ENCODE measurements at regions not wholly inside any gene's neighbourhood (a gene's known extent, or its start where the extent isn't known, plus 50 kb on each side); places are given as distances from the start of the nearest gene placed in this dataset.

DNA sequence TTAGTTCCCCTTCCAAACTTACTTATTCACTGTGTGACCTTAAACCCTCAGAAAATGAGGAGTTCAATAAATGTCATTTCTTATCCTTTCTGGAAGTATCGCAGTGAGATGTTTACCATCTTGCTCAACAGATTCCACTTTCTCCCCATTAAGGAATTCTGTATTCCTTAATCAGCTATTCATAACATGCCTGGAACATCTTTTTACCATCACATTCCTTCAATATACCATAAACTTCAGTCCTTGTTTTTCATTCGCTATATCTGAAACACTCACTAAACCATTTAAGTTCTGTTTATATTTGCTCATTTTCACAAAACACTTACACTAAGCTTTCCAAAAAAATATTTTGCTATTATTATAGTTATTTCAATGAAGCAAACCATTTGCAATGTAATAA is 1158.6 kb downstream of the CDH12 start:
- no peak for DNase-seq
- TF ChIP-seq, protein P1, sequence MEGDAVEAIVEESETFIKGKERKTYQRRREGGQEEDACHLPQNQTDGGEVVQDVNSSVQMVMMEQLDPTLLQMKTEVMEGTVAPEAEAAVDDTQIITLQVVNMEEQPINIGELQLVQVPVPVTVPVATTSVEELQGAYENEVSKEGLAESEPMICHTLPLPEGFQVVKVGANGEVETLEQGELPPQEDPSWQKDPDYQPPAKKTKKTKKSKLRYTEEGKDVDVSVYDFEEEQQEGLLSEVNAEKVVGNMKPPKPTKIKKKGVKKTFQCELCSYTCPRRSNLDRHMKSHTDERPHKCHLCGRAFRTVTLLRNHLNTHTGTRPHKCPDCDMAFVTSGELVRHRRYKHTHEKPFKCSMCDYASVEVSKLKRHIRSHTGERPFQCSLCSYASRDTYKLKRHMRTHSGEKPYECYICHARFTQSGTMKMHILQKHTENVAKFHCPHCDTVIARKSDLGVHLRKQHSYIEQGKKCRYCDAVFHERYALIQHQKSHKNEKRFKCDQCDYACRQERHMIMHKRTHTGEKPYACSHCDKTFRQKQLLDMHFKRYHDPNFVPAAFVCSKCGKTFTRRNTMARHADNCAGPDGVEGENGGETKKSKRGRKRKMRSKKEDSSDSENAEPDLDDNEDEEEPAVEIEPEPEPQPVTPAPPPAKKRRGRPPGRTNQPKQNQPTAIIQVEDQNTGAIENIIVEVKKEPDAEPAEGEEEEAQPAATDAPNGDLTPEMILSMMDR (IDR thresholded peaks at IDR 0.05), result no peak
- no peak overlapping the region for H3K4me3 Mint-ChIP-seq
- peaks cover 4% of the 10 kb centered on the region for H3K27me3 Mint-ChIP-seq (ENCODE audit: low read depth, poor library complexity)
- H3K9me3 Mint-ChIP-seq, result peaks cover 10% of the 10 kb centered on the region
- H3K4me1 Mint-ChIP-seq, result peaks cover 4% of the 10 kb centered on the region
- no peaks in the 10 kb centered on the region for H3K36me3 Mint-ChIP-seq (ENCODE audit: low read depth)
- H3K27ac Mint-ChIP-seq, result no peak overlapping the region

DNA sequence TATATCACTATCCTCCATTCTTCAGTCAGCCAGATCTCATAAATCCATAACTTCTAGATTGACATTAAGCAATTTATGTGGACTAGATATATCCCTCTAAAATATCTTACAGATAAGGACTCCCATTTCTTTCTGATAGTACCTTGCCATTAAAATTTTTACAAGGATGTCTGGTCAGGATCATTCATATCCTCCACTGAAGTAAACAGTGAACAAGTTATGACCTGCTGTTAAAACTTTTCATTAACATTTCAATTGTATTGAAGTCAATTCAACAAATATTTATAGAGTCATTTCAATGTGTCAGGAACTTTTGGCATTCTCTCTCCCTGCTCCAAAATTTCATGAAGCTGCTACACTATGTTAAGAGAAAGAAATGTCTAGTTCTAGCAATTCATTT is 1159.6 kb downstream of the CDH12 start:
- H3K27ac Mint-ChIP-seq, result no peak overlapping the region
- DNase-seq, result no peak
- no peak overlapping the region for H3K4me3 Mint-ChIP-seq
- H3K4me1 Mint-ChIP-seq, result peaks cover 9% of the 10 kb centered on the region
- no peaks in the 10 kb centered on the region for H3K36me3 Mint-ChIP-seq (ENCODE audit: low read depth)
- TF ChIP-seq, protein P1 (IDR thresholded peaks at IDR 0.05), result no peak
- peaks cover 8% of the 10 kb centered on the region for H3K27me3 Mint-ChIP-seq (ENCODE audit: low read depth, poor library complexity)
- peaks cover 10% of the 10 kb centered on the region for H3K9me3 Mint-ChIP-seq

GRCh38 chr5:21689587-21689986 is 1163.6 kb downstream of the CDH12 start:
- Mint-ChIP-seq H3K4me1 (peaks cover 9% of the 10 kb centered on the region), H3K27me3 (ENCODE audit: low read depth, poor library complexity) (peaks cover 6% of the 10 kb centered on the region), H3K4me3 (no peak overlapping the region), H3K27ac (no peak overlapping the region), H3K36me3 (ENCODE audit: low read depth) (no peaks in the 10 kb centered on the region), H3K9me3 (no peaks in the 10 kb centered on the region)
- TF ChIP-seq, protein P1 (IDR thresholded peaks at IDR 0.05), result no peak
- no peak for DNase-seq

DNA sequence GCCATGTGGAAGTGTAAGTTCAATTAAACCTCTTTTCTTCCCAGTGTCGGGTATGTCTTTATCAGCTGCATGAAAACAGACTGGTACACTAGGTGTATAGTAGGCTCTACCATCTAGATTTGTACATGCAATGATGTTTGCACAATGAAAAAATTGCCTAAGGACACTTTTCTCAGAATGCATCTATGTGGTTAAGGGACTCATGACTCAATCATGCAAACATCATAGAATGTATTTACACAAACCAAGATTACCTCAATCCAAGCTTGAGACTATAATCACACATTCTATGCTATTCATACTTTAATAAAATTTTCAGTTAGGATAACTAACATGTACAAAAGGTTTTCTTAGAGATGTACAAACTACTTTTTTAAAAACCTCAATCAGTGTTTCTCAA is 1164.5 kb downstream of the CDH12 start:
- Mint-ChIP-seq H3K4me1 (peaks cover 9% of the 10 kb centered on the region), H3K4me3 (no peak overlapping the region), H3K27me3 (ENCODE audit: low read depth, poor library complexity) (peaks cover 6% of the 10 kb centered on the region), H3K27ac (peak overlapping the region; percentile 15), H3K9me3 (no peaks in the 10 kb centered on the region), H3K36me3 (ENCODE audit: low read depth) (no peaks in the 10 kb centered on the region)
- TF ChIP-seq, protein P1 (IDR thresholded peaks at IDR 0.05), result no peak
- DNase-seq, result no peak

GRCh38 chr5:21687621-21688020 is 1165.5 kb downstream of the CDH12 start:
- Mint-ChIP-seq H3K36me3 (ENCODE audit: low read depth) (no peaks in the 10 kb centered on the region), H3K9me3 (no peaks in the 10 kb centered on the region), H3K4me1 (peaks cover 9% of the 10 kb centered on the region), H3K4me3 (no peak overlapping the region), H3K27me3 (ENCODE audit: low read depth, poor library complexity) (peaks cover 6% of the 10 kb centered on the region), H3K27ac (no peak overlapping the region)
- no peak for DNase-seq
- TF ChIP-seq, protein P1 (IDR thresholded peaks at IDR 0.05), result no peak

- Mint-ChIP-seq H3K36me3 (ENCODE audit: low read depth) (no peaks in the 10 kb centered on the region), H3K4me3 (no peak overlapping the region), H3K9me3 (no peaks in the 10 kb centered on the region), H3K4me1 (peaks cover 9% of the 10 kb centered on the region), H3K27me3 (ENCODE audit: low read depth, poor library complexity) (peaks cover 6% of the 10 kb centered on the region), H3K27ac (no peak overlapping the region)
- TF ChIP-seq, protein P1 (IDR thresholded peaks at IDR 0.05), result no peak
- DNase-seq, result no peak
Measured at GRCh38 chr5:21686706-21687105, 1166.4 kb downstream of the CDH12 start.
